ENCODE measurements at regions not wholly inside any gene's neighbourhood (a gene's known extent, or its start where the extent isn't known, plus 50 kb on each side); places are given as distances from the start of the nearest gene placed in this dataset.

DNA sequence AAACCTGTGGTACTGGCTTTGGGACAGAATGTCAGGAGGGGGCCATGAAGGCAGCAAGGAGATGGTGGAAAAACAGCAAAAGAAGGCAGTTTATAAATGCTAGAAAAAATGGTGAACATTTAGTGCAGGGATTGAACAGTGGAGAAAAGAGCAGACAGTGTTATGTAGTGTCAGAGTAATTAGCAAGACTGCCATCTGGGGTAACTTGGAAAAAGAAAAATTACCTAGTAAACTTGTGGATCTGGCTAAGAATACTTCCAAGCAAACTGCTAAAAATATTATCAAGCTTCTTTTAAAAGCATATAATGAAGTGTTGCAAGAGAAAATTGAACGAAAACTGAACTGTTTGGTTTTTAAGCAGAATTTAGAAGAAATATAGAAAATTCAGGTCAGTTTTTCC is 267.8 kb downstream of the INSIG2 start:
- TF ChIP-seq, protein P1, sequence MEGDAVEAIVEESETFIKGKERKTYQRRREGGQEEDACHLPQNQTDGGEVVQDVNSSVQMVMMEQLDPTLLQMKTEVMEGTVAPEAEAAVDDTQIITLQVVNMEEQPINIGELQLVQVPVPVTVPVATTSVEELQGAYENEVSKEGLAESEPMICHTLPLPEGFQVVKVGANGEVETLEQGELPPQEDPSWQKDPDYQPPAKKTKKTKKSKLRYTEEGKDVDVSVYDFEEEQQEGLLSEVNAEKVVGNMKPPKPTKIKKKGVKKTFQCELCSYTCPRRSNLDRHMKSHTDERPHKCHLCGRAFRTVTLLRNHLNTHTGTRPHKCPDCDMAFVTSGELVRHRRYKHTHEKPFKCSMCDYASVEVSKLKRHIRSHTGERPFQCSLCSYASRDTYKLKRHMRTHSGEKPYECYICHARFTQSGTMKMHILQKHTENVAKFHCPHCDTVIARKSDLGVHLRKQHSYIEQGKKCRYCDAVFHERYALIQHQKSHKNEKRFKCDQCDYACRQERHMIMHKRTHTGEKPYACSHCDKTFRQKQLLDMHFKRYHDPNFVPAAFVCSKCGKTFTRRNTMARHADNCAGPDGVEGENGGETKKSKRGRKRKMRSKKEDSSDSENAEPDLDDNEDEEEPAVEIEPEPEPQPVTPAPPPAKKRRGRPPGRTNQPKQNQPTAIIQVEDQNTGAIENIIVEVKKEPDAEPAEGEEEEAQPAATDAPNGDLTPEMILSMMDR (IDR thresholded peaks at IDR 0.05; ENCODE audit: low read depth, low read length, poor library complexity, severe bottlenecking), result no peak
- no peak for TF ChIP-seq EZH2phosphoT487 (IDR thresholded peaks at IDR 0.05; ENCODE audit: borderline replicate concordance, low read length)

Data from DOHH2 (cell line).